COLO668 (cell line): ENCODE measurements at regions not wholly inside any gene's neighbourhood (a gene's known extent, or its start where the extent isn't known, plus 50 kb on each side); places are given as distances from the start of the nearest gene placed in this dataset.
"Not testable (repeated sequence)": the region's sequence is repeated elsewhere in the genome, so short reads cannot be mapped to it uniquely, and the experiment has no call there.

ENCODE experiments used
- DNase-seq: peaks from one replicate; lab custom pipeline; 2025; ENCODE audit not compliant: unreplicated experiment; lab: John Stamatoyannopoulos, UW

- DNase-seq = no peak
Observed at GRCh38 chr2:16102358-16102975, 162.1 kb downstream of the MYCN start.

- no peak for DNase-seq
Observed at GRCh38 chr2:16101196-16101595, 160.8 kb downstream of the MYCN start.

- no peak for DNase-seq
Observed at GRCh38 chr2:16100006-16100405, 159.7 kb downstream of the MYCN start.

- no peak for DNase-seq
Observed at GRCh38 chr2:16099326-16099725, 159.0 kb downstream of the MYCN start.

GRCh38 chr2:16096962-16097361 lies 156.6 kb downstream of the MYCN start:
- DNase-seq = no peak

- not testable (repeated sequence) for DNase-seq
Observed at GRCh38 chr2:16095483-16095882, 155.1 kb downstream of the MYCN start.

- no peak for DNase-seq
Observed at GRCh38 chr2:16094811-16095210, 154.5 kb downstream of the MYCN start.

- DNase-seq = no peak
Observed at GRCh38 chr2:16093639-16094529, 153.5 kb downstream of the MYCN start.

- DNase-seq = no peak
Observed at GRCh38 chr2:16092861-16093638, 152.7 kb downstream of the MYCN start.

GRCh38 chr2:16091576-16092282 lies 151.4 kb downstream of the MYCN start:
- DNase-seq = no peak

GRCh38 chr2:16090650-16091575 lies 150.6 kb downstream of the MYCN start:
- DNase-seq = no peak

- DNase-seq = not testable (repeated sequence)
Observed at GRCh38 chr2:16089491-16089890, 149.1 kb downstream of the MYCN start.

GRCh38 chr2:16088802-16089112 lies 148.4 kb downstream of the MYCN start:
- DNase-seq = no peak

- DNase-seq = no peak
Observed at GRCh38 chr2:16088035-16088801, 147.9 kb downstream of the MYCN start.

GRCh38 chr2:16086136-16086535 lies 145.8 kb downstream of the MYCN start:
- not testable (repeated sequence) for DNase-seq

- no peak for DNase-seq
Observed at GRCh38 chr2:16085073-16085472, 144.7 kb downstream of the MYCN start.

- no peak for DNase-seq
Observed at GRCh38 chr2:16084274-16084673, 143.9 kb downstream of the MYCN start.

GRCh38 chr2:16082276-16082675 lies 141.9 kb downstream of the MYCN start:
- no peak for DNase-seq
